ENCODE measurements at regions not wholly inside any gene's neighbourhood (a gene's known extent, or its start where the extent isn't known, plus 50 kb on each side); places are given as distances from the start of the nearest gene placed in this dataset.

GRCh38 chr15:47872208-47872607, 154.9 kb downstream of the SEMA6D start:
- no peaks in the 10 kb centered on the region for H3K9me3 ChIP-seq
- DNase-seq, result no peak
- no peak for TF ChIP-seq POLR2A (IDR thresholded peaks at IDR 0.05)
- H3K4me3 ChIP-seq, result no peak overlapping the region
- H3K27ac ChIP-seq, result no peak overlapping the region
- no peaks in the 10 kb centered on the region for H3K4me1 ChIP-seq
- no peaks in the 10 kb centered on the region for H3K36me3 ChIP-seq
- H3K27me3 ChIP-seq, result no peaks in the 10 kb centered on the region

GRCh38 chr15:47872869-47873432, 155.6 kb downstream of the SEMA6D start:
- no peaks in the 10 kb centered on the region for H3K36me3 ChIP-seq
- no peak for DNase-seq
- no peaks in the 10 kb centered on the region for H3K27me3 ChIP-seq

GRCh38 chr15:47876986-47877385, 159.7 kb downstream of the SEMA6D start:
- Histone ChIP-seq H3K4me1 (no peaks in the 10 kb centered on the region), H3K4me3 (no peak overlapping the region), H3K27ac (no peak overlapping the region), H3K27me3 (no peaks in the 10 kb centered on the region), H3K36me3 (no peaks in the 10 kb centered on the region), H3K9me3 (no peaks in the 10 kb centered on the region)
- TF ChIP-seq CTCF (IDR thresholded peaks at IDR 0.05) (no peak), POLR2A (IDR thresholded peaks at IDR 0.05) (no peak)
- DNase-seq, result no peak

More at GRCh38 chr15:47872869-47873432, 155.6 kb downstream of the SEMA6D start:
- TF ChIP-seq POLR2A (IDR thresholded peaks at IDR 0.05), result no peak
- TF ChIP-seq CTCF (IDR thresholded peaks at IDR 0.05), result no peak
- Histone ChIP-seq H3K4me3 (no peak overlapping the region), H3K27ac (no peak overlapping the region), H3K4me1 (no peaks in the 10 kb centered on the region), H3K9me3 (no peaks in the 10 kb centered on the region)

- no peak overlapping the region for H3K27ac ChIP-seq
- DNase-seq, result no peak
- H3K4me1 ChIP-seq, result no peaks in the 10 kb centered on the region
- H3K9me3 ChIP-seq, result no peaks in the 10 kb centered on the region
- TF ChIP-seq CTCF (IDR thresholded peaks at IDR 0.05) (no peak), POLR2A (IDR thresholded peaks at IDR 0.05) (no peak)
- H3K36me3 ChIP-seq, result no peaks in the 10 kb centered on the region
- no peak overlapping the region for H3K4me3 ChIP-seq
- no peaks in the 10 kb centered on the region for H3K27me3 ChIP-seq
Measured at GRCh38 chr15:47877836-47878235, 160.5 kb downstream of the SEMA6D start.

- H3K27ac ChIP-seq, result no peak overlapping the region
- no peaks in the 10 kb centered on the region for H3K36me3 ChIP-seq
- no peaks in the 10 kb centered on the region for H3K9me3 ChIP-seq
- no peaks in the 10 kb centered on the region for H3K27me3 ChIP-seq
- no peaks in the 10 kb centered on the region for H3K4me1 ChIP-seq
- H3K4me3 ChIP-seq, result no peak overlapping the region
- no peak for DNase-seq
- TF ChIP-seq CTCF (IDR thresholded peaks at IDR 0.05) (no peak), POLR2A (IDR thresholded peaks at IDR 0.05) (no peak)
Measured at GRCh38 chr15:47885920-47886319, 168.6 kb downstream of the SEMA6D start.

- Histone ChIP-seq H3K27me3 (no peaks in the 10 kb centered on the region), H3K4me3 (no peak overlapping the region), H3K36me3 (no peaks in the 10 kb centered on the region), H3K4me1 (no peaks in the 10 kb centered on the region), H3K9me3 (no peaks in the 10 kb centered on the region), H3K27ac (no peak overlapping the region)
- DNase-seq, result no peak
- TF ChIP-seq CTCF (IDR thresholded peaks at IDR 0.05), result no peak
- TF ChIP-seq POLR2A (IDR thresholded peaks at IDR 0.05), result no peak
Measured at GRCh38 chr15:47887241-47887800, 170.0 kb downstream of the SEMA6D start.
